HG03521 (cell line): ENCODE measurements at regions not wholly inside any gene's neighbourhood (a gene's known extent, or its start where the extent isn't known, plus 50 kb on each side); places are given as distances from the start of the nearest gene placed in this dataset.

Source experiments
- ATAC-seq: cut with Tn5 transposase; IDR thresholded peaks from one replicate; pipeline ENCODE4 v1.9.1; 2021; ENCODE audit warnings: mild to moderate bottlenecking, moderate library complexity; ENCODE audit not compliant: unreplicated experiment

GRCh38 chr10:21069929-21070700 is 173.0 kb upstream of the NEBL start:
- ATAC-seq = no peak

- ATAC-seq = no peak
These were observed 172.2 kb upstream of the NEBL start for GRCh38 chr10:21069278-21069677.

DNA sequence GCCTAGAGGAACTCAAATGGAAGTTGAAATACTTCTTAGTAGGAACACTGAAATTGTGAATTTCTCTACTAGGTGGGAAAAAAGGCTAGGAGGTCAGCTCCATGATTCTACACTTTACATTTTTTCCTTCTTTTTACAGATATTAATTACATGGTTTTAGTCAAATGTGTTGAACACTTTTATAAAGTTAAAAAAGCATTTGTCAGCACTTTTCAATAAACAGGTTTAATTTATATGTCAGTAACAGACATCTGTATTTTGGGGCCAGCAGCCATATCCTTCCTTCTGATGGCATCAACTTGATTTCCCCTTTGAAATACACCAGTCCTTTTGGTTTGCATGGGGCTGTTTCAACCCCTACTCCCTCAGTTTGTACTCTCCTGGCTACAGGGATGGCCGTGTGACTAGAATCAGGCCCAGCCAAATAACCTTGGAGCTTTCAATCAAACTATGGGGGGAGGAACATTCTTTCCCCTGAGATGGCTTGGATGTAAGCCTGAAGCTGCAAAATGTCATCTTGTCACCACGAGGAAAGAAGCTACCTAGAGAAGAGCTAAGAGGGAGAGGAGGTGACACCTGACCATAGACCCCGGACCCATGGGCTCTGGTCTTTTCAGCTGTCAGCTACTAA is 171.0 kb upstream of the NEBL start:
- ATAC-seq = no peak

GRCh38 chr10:21065621-21066248 is 168.6 kb upstream of the NEBL start:
- ATAC-seq = no peak

DNA sequence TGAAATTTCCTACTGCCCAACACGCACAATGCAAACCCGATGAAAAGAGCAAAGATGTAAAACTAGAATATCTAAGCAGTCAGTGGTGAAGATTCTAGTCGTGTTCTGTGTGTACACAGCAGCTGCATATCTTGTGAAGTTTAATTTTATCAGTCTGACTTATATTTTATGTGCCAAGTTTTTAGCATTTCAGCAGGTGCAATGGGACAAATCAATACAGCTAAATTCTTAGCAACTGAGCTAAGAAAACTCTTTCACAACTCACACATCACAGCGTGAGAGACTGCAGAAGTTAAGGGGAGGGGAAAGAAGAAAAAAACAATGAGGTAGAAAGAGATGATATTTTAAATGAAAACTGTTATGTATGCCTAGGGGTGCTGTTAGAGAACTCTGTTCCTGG is 164.9 kb upstream of the NEBL start:
- ATAC-seq = no peak

DNA sequence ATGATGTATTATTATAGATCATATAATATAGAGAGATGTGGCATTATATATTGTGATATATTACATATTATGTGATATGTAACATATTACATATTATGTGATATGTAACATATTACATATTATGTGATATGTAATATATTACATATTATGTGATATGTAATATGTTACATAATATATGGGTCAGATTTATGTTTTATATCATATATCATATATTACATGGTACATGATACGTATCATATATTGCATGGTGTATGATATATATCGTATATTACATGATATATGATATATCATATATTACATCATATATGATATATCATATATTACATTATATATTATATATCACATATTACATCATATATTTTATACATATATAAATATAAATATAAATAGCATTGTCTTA is 164.1 kb upstream of the NEBL start:
- ATAC-seq = no peak

DNA sequence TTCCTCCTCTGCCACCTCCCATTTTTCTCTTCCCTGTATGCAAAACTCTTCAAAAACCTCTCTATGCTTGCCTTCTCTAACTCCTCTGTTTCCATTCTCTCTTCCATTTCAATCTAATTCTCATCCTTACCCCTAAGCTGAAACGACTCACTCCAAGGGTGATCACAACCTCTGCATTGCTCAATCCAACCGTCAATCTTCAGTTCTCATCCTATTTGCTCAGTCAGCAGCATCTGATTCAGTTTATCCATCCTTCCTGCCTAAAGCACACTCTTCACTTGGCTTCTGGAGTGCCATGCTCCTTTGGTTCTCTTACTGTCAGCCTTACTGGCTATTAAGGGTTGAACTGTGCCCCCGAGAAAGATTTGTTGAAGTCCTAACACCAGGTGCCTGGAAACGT is 163.5 kb upstream of the NEBL start:
- ATAC-seq = no peak

- no peak for ATAC-seq
These were observed 160.9 kb upstream of the NEBL start for GRCh38 chr10:21057989-21058388.

DNA sequence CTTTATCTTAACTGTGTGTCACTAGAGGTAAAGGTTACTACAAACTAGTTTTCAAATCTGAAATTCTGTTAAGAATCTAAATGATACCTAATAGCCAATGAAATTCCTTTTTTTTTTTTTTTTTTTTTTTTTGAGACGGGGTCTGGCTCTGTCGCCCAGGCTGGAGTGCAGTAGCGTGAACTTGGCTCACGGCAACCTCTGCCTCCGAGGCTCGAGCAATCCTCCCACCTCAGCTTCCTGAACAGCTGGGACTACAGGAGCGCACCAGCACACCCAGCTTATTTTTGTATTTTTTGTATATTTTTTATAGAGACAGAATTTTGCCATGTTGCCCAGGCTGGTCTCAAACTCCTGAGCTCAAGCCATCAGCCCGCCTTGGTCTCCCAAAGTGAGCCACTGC is 160.3 kb upstream of the NEBL start:
- no peak for ATAC-seq

- no peak for ATAC-seq
These were observed 159.3 kb upstream of the NEBL start for GRCh38 chr10:21056461-21056860.

DNA sequence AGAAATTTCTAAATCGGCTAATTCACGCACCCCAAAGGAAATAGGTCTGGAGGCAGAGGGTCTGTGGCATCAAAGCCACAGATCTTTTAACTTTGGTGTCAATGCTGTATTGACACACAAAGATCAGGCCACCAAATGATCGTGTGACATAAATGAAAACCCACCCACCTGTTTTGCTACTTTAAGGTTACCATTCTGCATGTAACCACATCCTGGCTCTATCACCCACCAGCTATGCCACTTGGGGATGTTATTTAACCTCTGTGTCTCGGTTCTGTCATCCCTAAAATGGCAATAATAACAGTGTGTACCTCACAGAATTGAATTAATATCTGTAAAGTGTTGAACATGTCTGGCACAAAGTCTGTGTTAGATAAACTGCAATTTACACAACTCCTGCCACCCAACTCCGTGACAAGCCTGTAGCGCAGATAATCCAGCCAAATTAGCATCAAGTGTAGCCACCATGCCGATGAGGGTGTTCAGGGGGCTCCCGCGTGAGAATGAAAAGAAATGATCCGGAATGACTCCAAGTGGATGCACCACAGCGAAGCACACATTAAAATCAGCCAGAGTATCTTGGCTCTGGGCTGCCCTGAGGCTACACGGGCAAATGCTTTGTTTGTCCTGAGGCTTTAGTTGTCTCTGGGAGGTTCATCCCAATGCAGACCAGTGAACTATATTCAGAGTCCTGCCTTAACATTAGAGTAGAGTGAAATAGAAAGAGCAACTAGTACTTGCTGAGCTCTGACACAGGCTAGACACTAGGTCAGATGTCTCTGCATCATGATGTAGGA is 158.4 kb upstream of the NEBL start:
- no peak for ATAC-seq

GRCh38 chr10:21053953-21054690 is 157.0 kb upstream of the NEBL start:
- no peak for ATAC-seq

DNA sequence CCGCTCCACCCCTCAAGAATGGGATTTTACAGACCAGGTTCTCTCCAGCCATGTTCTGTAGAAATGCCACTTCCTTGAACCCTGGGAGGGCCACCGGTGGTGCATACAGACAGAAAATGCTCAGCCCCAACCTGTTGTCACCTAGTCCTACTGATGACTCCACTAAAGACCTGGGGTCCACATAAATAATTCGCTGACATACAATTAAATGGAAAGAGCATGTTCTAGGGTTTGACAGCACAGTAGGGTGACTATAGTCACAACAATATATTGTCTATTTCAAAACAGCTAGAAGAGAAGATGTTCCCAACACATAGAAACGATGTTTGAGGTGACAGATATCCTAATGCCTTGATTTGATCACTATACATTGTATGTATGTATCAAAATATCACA is 155.6 kb upstream of the NEBL start:
- ATAC-seq = no peak

DNA sequence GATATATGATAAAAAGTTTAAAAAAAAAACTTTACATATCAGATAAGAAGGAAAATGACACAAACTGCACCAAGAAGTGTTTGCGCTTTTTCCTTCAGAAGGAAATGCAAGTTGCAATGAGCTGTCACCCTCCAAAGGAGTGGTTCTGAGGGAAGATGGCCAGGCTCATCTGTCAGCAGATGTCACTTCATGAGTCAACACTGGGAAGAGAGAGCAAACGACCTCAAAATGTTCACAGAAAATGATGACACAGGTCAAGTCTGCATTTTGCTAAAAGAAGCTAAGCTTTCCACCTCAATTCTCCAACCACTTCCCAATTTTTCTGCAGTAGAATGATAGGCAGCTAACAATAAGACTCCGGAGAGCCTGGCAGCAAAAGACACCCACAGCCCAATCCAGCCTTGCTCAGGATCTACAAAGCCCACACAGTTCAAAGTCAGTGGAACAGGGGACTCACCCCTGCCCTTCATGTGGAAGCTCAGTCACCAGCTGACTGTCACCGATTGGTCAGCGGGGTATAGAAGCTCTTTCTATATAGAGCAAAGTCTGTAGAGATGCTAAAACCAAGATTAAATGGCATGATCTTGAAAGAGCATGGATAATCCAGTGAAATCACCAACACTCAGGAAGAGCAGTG is 155.1 kb upstream of the NEBL start:
- no peak for ATAC-seq

GRCh38 chr10:21049482-21049881 is 152.4 kb upstream of the NEBL start:
- no peak for ATAC-seq

- no peak for ATAC-seq
These were observed 151.0 kb upstream of the NEBL start for GRCh38 chr10:21048068-21048467.

GRCh38 chr10:21047511-21047910 is 150.4 kb upstream of the NEBL start:
- ATAC-seq = no peak

GRCh38 chr10:21047096-21047495 is 150.0 kb upstream of the NEBL start:
- no peak for ATAC-seq

- ATAC-seq = no peak
These were observed 145.9 kb upstream of the NEBL start for GRCh38 chr10:21043044-21043443.

- ATAC-seq = no peak
These were observed 145.4 kb upstream of the NEBL start for GRCh38 chr10:21042536-21042935.
